ENCODE measurements at regions not wholly inside any gene's neighbourhood (a gene's known extent, or its start where the extent isn't known, plus 50 kb on each side); places are given as distances from the start of the nearest gene placed in this dataset.
"Not testable (repeated sequence)": the region's sequence is repeated elsewhere in the genome, so short reads cannot be mapped to it uniquely, and the experiment has no call there.

- no TSS peak for BruUV-seq (replicated peaks)
- CTCF ChIA-PET = no interaction called here
- POLR2A ChIA-PET = no interaction called here
- H3K27me3 ChIP-seq (replicated peaks; ENCODE audit: control insufficient read depth, insufficient read depth, low read length) = no peaks in the 10 kb centered on the region
- H3K9me3 Mint-ChIP-seq (ENCODE audit: unreplicated experiment) = no peaks in the 10 kb centered on the region
- H3K4me3 Mint-ChIP-seq (ENCODE audit: unreplicated experiment) = no peak overlapping the region
- no peaks in the 10 kb centered on the region for H3K27me3 Mint-ChIP-seq (ENCODE audit: insufficient read depth, unreplicated experiment)
- no peak for DNase-seq
- intact Hi-C loops (cut with micrococcal nuclease; ENCODE audit: unreplicated experiment) = loop anchor here (10.0 kb wide), 2 partner anchors 154 to 1556 kb away; a partner anchor contains a TSS
- no peaks in the 10 kb centered on the region for H3K4me1 ChIP-seq
- no peak overlapping the region for H3K27ac Mint-ChIP-seq (ENCODE audit: unreplicated experiment)
- no peaks in the 10 kb centered on the region for H3K9me3 ChIP-seq
- H3K4me3 ChIP-seq (ENCODE audit: low read depth, low read length) = no peak overlapping the region
- H3K36me3 Mint-ChIP-seq (ENCODE audit: insufficient read depth, unreplicated experiment) = peaks cover 17% of the 10 kb centered on the region
- TF ChIP-seq, protein P1, sequence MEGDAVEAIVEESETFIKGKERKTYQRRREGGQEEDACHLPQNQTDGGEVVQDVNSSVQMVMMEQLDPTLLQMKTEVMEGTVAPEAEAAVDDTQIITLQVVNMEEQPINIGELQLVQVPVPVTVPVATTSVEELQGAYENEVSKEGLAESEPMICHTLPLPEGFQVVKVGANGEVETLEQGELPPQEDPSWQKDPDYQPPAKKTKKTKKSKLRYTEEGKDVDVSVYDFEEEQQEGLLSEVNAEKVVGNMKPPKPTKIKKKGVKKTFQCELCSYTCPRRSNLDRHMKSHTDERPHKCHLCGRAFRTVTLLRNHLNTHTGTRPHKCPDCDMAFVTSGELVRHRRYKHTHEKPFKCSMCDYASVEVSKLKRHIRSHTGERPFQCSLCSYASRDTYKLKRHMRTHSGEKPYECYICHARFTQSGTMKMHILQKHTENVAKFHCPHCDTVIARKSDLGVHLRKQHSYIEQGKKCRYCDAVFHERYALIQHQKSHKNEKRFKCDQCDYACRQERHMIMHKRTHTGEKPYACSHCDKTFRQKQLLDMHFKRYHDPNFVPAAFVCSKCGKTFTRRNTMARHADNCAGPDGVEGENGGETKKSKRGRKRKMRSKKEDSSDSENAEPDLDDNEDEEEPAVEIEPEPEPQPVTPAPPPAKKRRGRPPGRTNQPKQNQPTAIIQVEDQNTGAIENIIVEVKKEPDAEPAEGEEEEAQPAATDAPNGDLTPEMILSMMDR (IDR thresholded peaks at IDR 0.05; ENCODE audit: insufficient read depth in 1 of 2, low read depth in 1 of 2, low read length in 1 of 2, severe bottlenecking in 1 of 2, unreplicated experiment in 1 of 2) = no peak
- H3K4me1 Mint-ChIP-seq (ENCODE audit: low read depth, unreplicated experiment) = peaks cover 10% of the 10 kb centered on the region
- H3K36me3 ChIP-seq (ENCODE audit: control insufficient read depth, insufficient read depth, low read length) = no peaks in the 10 kb centered on the region
Measured at GRCh38 chr6:26278536-26278935, 86.5 kb upstream of the BTN3A2 start.

GRCh38 chr6:26279371-26279770, 85.6 kb upstream of the BTN3A2 start:
- H3K4me1 ChIP-seq; BruUV-seq (replicated peaks); H3K4me3 ChIP-seq (ENCODE audit: low read depth, low read length); POLR2A ChIA-PET; H3K27me3 ChIP-seq (replicated peaks; ENCODE audit: control insufficient read depth, insufficient read depth, low read length); H3K27ac Mint-ChIP-seq (ENCODE audit: unreplicated experiment); CTCF ChIA-PET; H3K9me3 ChIP-seq; DNase-seq; H3K27me3 Mint-ChIP-seq (ENCODE audit: insufficient read depth, unreplicated experiment); H3K36me3 ChIP-seq (ENCODE audit: control insufficient read depth, insufficient read depth, low read length); H3K4me1 Mint-ChIP-seq (ENCODE audit: low read depth, unreplicated experiment); H3K9me3 Mint-ChIP-seq (ENCODE audit: unreplicated experiment); H3K4me3 Mint-ChIP-seq (ENCODE audit: unreplicated experiment): not testable (repeated sequence)
- H3K36me3 Mint-ChIP-seq (ENCODE audit: insufficient read depth, unreplicated experiment) = peaks cover 26% of the 10 kb centered on the region
- intact Hi-C loops (cut with micrococcal nuclease; ENCODE audit: unreplicated experiment) = loop anchor here (10.0 kb wide), 2 partner anchors 155 to 1555 kb away; a partner anchor contains a TSS

DNA sequence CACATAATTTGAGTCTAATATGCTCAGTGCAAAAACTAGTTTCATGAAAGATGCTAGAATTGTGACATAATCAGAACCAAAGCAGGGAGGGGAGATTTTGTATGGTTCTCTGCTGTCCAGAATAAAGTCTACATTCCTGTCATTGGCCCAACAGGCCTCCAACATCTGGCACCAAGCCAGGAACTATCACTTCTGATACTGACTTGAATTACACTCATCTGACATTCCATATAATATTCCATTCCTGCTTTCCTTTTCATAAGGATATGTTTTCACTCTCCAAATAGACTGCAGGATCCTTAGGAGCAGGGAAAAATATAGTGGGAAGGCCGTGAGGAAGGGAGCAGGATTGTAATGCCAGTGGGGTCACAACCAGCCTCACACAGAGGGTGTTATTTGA, 84.6 kb upstream of the BTN3A2 start:
- Mint-ChIP-seq H3K4me3 (ENCODE audit: unreplicated experiment) (no peak overlapping the region), H3K9me3 (ENCODE audit: unreplicated experiment) (no peaks in the 10 kb centered on the region), H3K27ac (ENCODE audit: unreplicated experiment) (no peak overlapping the region), H3K4me1 (ENCODE audit: low read depth, unreplicated experiment) (peaks cover 10% of the 10 kb centered on the region), H3K27me3 (ENCODE audit: insufficient read depth, unreplicated experiment) (peaks cover 2% of the 10 kb centered on the region), H3K36me3 (ENCODE audit: insufficient read depth, unreplicated experiment) (peaks cover 36% of the 10 kb centered on the region)
- TF ChIP-seq, protein P1 (IDR thresholded peaks at IDR 0.05; ENCODE audit: insufficient read depth in 1 of 2, low read depth in 1 of 2, low read length in 1 of 2, severe bottlenecking in 1 of 2, unreplicated experiment in 1 of 2) = no peak
- H3K36me3 ChIP-seq (ENCODE audit: control insufficient read depth, insufficient read depth, low read length) = no peaks in the 10 kb centered on the region
- BruUV-seq (replicated peaks) = no TSS peak
- H3K4me3 ChIP-seq (ENCODE audit: low read depth, low read length) = no peak overlapping the region
- no peak for DNase-seq
- ChIA-PET CTCF (no interaction called here), POLR2A (no interaction called here)
- H3K9me3 ChIP-seq = no peaks in the 10 kb centered on the region
- H3K4me1 ChIP-seq = no peaks in the 10 kb centered on the region
- H3K27me3 ChIP-seq (replicated peaks; ENCODE audit: control insufficient read depth, insufficient read depth, low read length) = no peaks in the 10 kb centered on the region
- intact Hi-C loops (cut with micrococcal nuclease; ENCODE audit: unreplicated experiment) = no loop called here

Data from Caco-2 (cell line).